K562 (cell line): ENCODE measurements at regions not wholly inside any gene's neighbourhood (a gene's known extent, or its start where the extent isn't known, plus 50 kb on each side); places are given as distances from the start of the nearest gene placed in this dataset.

ENCODE experiments used
- CHD1 ChIP-seq: fragments of 200-600 bp; sonication (generic); IDR thresholded peaks from one replicate; pipeline ENCODE4 v1.6.1; 2012; ENCODE audit warnings: mild to moderate bottlenecking, moderate library complexity, low read length, inconsistent platforms
- ESRRB ChIP-seq: fragments of 250-450 bp; sonication (Bioruptor Pico); IDR thresholded peaks from 2 replicates; pipeline ENCODE4 v1.5.0; 2020; ENCODE audit warnings: mild to moderate bottlenecking, moderate library complexity, borderline replicate concordance
- FOXK1 ChIP-seq: sonication (generic); formaldehyde crosslinking; IDR thresholded peaks from 2 replicates; pipeline ENCODE4 v1.8.0; 2022; ENCODE audit warnings: missing genetic modification reagents, mild to moderate bottlenecking, borderline replicate concordance
- HDAC2 ChIP-seq: fragments of 450-650 bp; IDR thresholded peaks from 2 replicates; pipeline ENCODE4 v1.6.1; 2016; ENCODE audit warnings: mild to moderate bottlenecking
- NR1H2 ChIP-seq: sonication (generic); formaldehyde crosslinking; IDR thresholded peaks from 2 replicates; pipeline ENCODE4 v1.4.0; 2020; ENCODE audit warnings: mild to moderate bottlenecking, missing genetic modification reagents
- POLR2A ChIP-seq: fragments of 450-650 bp; conservative IDR thresholded peaks from 2 replicates; pipeline ENCODE4 v1.6.1; 2016
- POLR2AphosphoS2 ChIP-seq: IDR thresholded peaks from 2 replicates; pipeline ENCODE4 v1.6.1; 2012; ENCODE audit warnings: low read length, improper control_type of control experiment
- PYGO2 ChIP-seq: fragments of 450-650 bp; IDR thresholded peaks from 2 replicates; pipeline ENCODE4 v1.6.1; 2016; ENCODE audit warnings: mild to moderate bottlenecking, missing genetic modification characterization, moderate library complexity, missing compliant biosample characterization
- SIRT6 ChIP-seq: IDR thresholded peaks from one replicate; pipeline ENCODE4 v1.6.1; 2012; ENCODE audit warnings: low read depth, mild to moderate bottlenecking, control low read depth, inconsistent platforms, low read length, moderate library complexity
- STAT6 ChIP-seq: sonication (generic); formaldehyde crosslinking; IDR thresholded peaks from 2 replicates; pipeline ENCODE4 v1.8.1; 2023; ENCODE audit warnings: mild to moderate bottlenecking, missing genetic modification reagents
- TGIF2 ChIP-seq: sonication (generic); formaldehyde crosslinking; IDR thresholded peaks from 2 replicates; pipeline ENCODE4 v1.8.1; 2022; ENCODE audit warnings: mild to moderate bottlenecking, missing genetic modification reagents, moderate library complexity
- TF ChIP-seq, protein P1 (sequence below), 3 experiments: IDR thresholded peaks in 2 of 3; conservative IDR thresholded peaks in 1 of 3; 2 replicates each; pipeline ENCODE4 v1.5.1; 2011 to 2012; ENCODE audit warnings: low read length in 3 of 3, mild to moderate bottlenecking in 3 of 3, control low read depth in 2 of 3, improper control_type of control experiment in 1 of 3, inconsistent platforms in 1 of 3, low read depth in 1 of 3, mixed read lengths in 1 of 3, moderate library complexity in 1 of 3; ENCODE audit not compliant: insufficient read depth in 2 of 3

GRCh38 chr5:23164971-23165370, 311.8 kb upstream of the CDH12 start:
- TF ChIP-seq CHD1 (no peak), PYGO2 (tag) (no peak), NR1H2 (no peak), SIRT6 (no peak), FOXK1 (no peak), STAT6 (CRISPR knock-in tag) (no peak), POLR2A (no peak), ESRRB (CRISPR knock-in tag) (no peak), HDAC2 (no peak), POLR2AphosphoS2 (no peak), TGIF2 (CRISPR knock-in tag) (no peak)
- TF ChIP-seq, protein P1, sequence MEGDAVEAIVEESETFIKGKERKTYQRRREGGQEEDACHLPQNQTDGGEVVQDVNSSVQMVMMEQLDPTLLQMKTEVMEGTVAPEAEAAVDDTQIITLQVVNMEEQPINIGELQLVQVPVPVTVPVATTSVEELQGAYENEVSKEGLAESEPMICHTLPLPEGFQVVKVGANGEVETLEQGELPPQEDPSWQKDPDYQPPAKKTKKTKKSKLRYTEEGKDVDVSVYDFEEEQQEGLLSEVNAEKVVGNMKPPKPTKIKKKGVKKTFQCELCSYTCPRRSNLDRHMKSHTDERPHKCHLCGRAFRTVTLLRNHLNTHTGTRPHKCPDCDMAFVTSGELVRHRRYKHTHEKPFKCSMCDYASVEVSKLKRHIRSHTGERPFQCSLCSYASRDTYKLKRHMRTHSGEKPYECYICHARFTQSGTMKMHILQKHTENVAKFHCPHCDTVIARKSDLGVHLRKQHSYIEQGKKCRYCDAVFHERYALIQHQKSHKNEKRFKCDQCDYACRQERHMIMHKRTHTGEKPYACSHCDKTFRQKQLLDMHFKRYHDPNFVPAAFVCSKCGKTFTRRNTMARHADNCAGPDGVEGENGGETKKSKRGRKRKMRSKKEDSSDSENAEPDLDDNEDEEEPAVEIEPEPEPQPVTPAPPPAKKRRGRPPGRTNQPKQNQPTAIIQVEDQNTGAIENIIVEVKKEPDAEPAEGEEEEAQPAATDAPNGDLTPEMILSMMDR (IDR thresholded peaks at IDR 0.05 in 2 of 3, conservative IDR thresholded peaks at IDR 0.05 in 1 of 3; ENCODE audit: insufficient read depth in 2 of 3, low read depth in 1 of 3, low read length in 3 of 3): no peak
